Psoas muscle (tissue), 7 donors: ENCODE measurements at regions not wholly inside any gene's neighbourhood (a gene's known extent, or its start where the extent isn't known, plus 50 kb on each side); places are given as distances from the start of the nearest gene placed in this dataset.
A peak's percentile ranks its signal among the peaks of the same experiment; 100 is the strongest.

Source experiments
- ATAC-seq, 4 donors: fragments of 200-7000 bp; cut with Tn5 transposase; one replicate each; pipeline ENCODE4 v1.9.1; 2020; ENCODE audit warnings: moderate library complexity in 3 of 4, mild to moderate bottlenecking in 2 of 4
- DNase-seq, 2 donors: peaks; one replicate each; pipeline ENCODE4 v3.0.0-alpha.2; 2020
- H3K27ac ChIP-seq: fragments of 200-600 bp; one replicate; pipeline ENCODE4 v1.8.0; 2022
- H3K27me3 ChIP-seq, 3 donors: fragments of 200-600 bp in 1 of 3; one replicate each; pipeline versions ENCODE4 v1.6.1 to v1.8.0; 2013 to 2022; ENCODE audit warnings: low read length in 2 of 3, mild to moderate bottlenecking in 2 of 3, moderate library complexity in 1 of 3; ENCODE audit not compliant: insufficient read depth in 3 of 3
- H3K36me3 ChIP-seq, 2 donors: fragments of 200-600 bp in 1 of 2; one replicate each; pipeline versions ENCODE4 v1.6.1 to v1.8.0; 2013 to 2022; ENCODE audit warnings: low read depth in 1 of 2, mild to moderate bottlenecking in 1 of 2, moderate library complexity in 1 of 2; ENCODE audit not compliant: insufficient read depth in 1 of 2
- H3K4me1 ChIP-seq: fragments of 200-600 bp; one replicate; pipeline ENCODE4 v1.8.0; 2022
- H3K4me3 ChIP-seq: fragments of 200-600 bp; one replicate; pipeline ENCODE4 v1.8.0; 2022; ENCODE audit warnings: mild to moderate bottlenecking
- H3K9me3 ChIP-seq: fragments of 200-600 bp; one replicate; pipeline ENCODE4 v1.8.0; 2022
- CTCF ChIP-seq: fragments of 200-600 bp; IDR thresholded peaks from one replicate; pipeline ENCODE4 v1.8.0; 2022; ENCODE audit warnings: antibody characterized with exemption
- WGBS, 3 donors: extraction: QIAGEN DNeasy Blood & Tissue Kit; methylation state at CpG; one replicate each; pipeline versions ENCODE4 v1.1.6 to v1.1.7; 2013; 5-methylcytosine and 5-hydroxymethylcytosine counted together
- intact Hi-C, 2 donors: fragments of 100-400 bp; cut with DNase I; formaldehyde crosslinking; loops; one replicate each; pipeline versions ENCODE4 v1.11.0 to v1.14.2; 2022
- donor health status: healthy with polysubstance abuse.
- donor health status: DM: no; HTN: no; CAD: no; lungs with moderate emphysema.
- donor health status: Bipolar disorder and iron deficiency.
- donor health status: healthy.
- donor health status: DM: yes; HTN: yes; CAD: no.
- donor health status: DM: no; HTN: no; CAD: no.
- donor health status: DM: yes; HTN: yes; CAD: no.

GRCh38 chr12:126926023-126926594 lies 1340.9 kb upstream of the TMEM132C start:
- intact Hi-C loops, result no loop called here
- H3K36me3 ChIP-seq, result no peaks in the 10 kb centered on the region
- ATAC-seq (no peak), DNase-seq (no peak)
- H3K27ac ChIP-seq, result no peak overlapping the region
- no peaks in the 10 kb centered on the region for H3K4me1 ChIP-seq
- H3K27me3 ChIP-seq, result no peaks in the 10 kb centered on the region
- 69 to 72% (median 70%) methylated on average over 7 of the region's 7 CpGs for WGBS, 3 donors
- H3K4me3 ChIP-seq, result no peak overlapping the region
- H3K9me3 ChIP-seq, result no peaks in the 10 kb centered on the region
- TF ChIP-seq CTCF, result no peak

GRCh38 chr12:126930234-126930633 lies 1336.7 kb upstream of the TMEM132C start:
- Histone ChIP-seq H3K9me3 (no peaks in the 10 kb centered on the region), H3K27ac (no peak overlapping the region), H3K4me3 (no peak overlapping the region), H3K4me1 (no peaks in the 10 kb centered on the region), H3K27me3 (no peaks in the 10 kb centered on the region), H3K36me3 (no peaks in the 10 kb centered on the region)
- no peak for ATAC-seq
- DNase-seq, result no peak
- intact Hi-C loops, result no loop called here
- WGBS, 3 donors, result 87 to 88% (median 88%) methylated on average over 13 of the region's 13 CpGs
- no peak for TF ChIP-seq CTCF

GRCh38 chr12:126932156-126932555 lies 1334.8 kb upstream of the TMEM132C start:
- no peaks in the 10 kb centered on the region for H3K36me3 ChIP-seq
- DNase-seq, result no peak
- no peaks in the 10 kb centered on the region for H3K9me3 ChIP-seq
- no peak for TF ChIP-seq CTCF
- no peak overlapping the region for H3K27ac ChIP-seq
- no peaks in the 10 kb centered on the region for H3K4me1 ChIP-seq
- no peak for ATAC-seq
- intact Hi-C loops, result no loop called here
- 91 to 94% (median 91%) methylated on average over 1 of the region's 1 CpG for WGBS, 3 donors
- no peaks in the 10 kb centered on the region for H3K27me3 ChIP-seq
- no peak overlapping the region for H3K4me3 ChIP-seq

GRCh38 chr12:126935435-126935834 lies 1331.5 kb upstream of the TMEM132C start:
- H3K9me3 ChIP-seq, result no peaks in the 10 kb centered on the region
- no peak overlapping the region for H3K4me3 ChIP-seq
- H3K36me3 ChIP-seq, result no peaks in the 10 kb centered on the region
- 90 to 92% (median 91%) methylated on average over 4 of the region's 4 CpGs for WGBS, 3 donors
- H3K27me3 ChIP-seq, result no peaks in the 10 kb centered on the region
- no peaks in the 10 kb centered on the region for H3K4me1 ChIP-seq
- DNase-seq, result no peak
- H3K27ac ChIP-seq, result no peak overlapping the region
- no peak for TF ChIP-seq CTCF
- no peak for ATAC-seq
- intact Hi-C loops, result no loop called here

- no peak overlapping the region for H3K27ac ChIP-seq
- peak; percentile 24 to 45 for DNase-seq
- H3K4me1 ChIP-seq, result no peaks in the 10 kb centered on the region
- peak; percentile 52 to 73 (median 60) for ATAC-seq
- WGBS, 3 donors, result 25 to 42% (median 31%) methylated on average over 11 of the region's 11 CpGs
- peak overlapping the region; percentile 29 for H3K4me3 ChIP-seq
- H3K36me3 ChIP-seq, result no peaks in the 10 kb centered on the region
- no peak for TF ChIP-seq CTCF
- no peaks in the 10 kb centered on the region for H3K27me3 ChIP-seq
- H3K9me3 ChIP-seq, result peaks cover 4% of the 10 kb centered on the region
- intact Hi-C loops, result no loop called here
These were observed 1330.7 kb upstream of the TMEM132C start for GRCh38 chr12:126936181-126936851.
